HUDEP-2 (cell line): ENCODE measurements at regions not wholly inside any gene's neighbourhood (a gene's known extent, or its start where the extent isn't known, plus 50 kb on each side); places are given as distances from the start of the nearest gene placed in this dataset.

Experiments
- DNase-seq, 76 experiments: peaks; one replicate each; lab custom pipeline; 2025; ENCODE audit not compliant: unreplicated experiment in 76 of 76; lab: John Stamatoyannopoulos, UW

DNA sequence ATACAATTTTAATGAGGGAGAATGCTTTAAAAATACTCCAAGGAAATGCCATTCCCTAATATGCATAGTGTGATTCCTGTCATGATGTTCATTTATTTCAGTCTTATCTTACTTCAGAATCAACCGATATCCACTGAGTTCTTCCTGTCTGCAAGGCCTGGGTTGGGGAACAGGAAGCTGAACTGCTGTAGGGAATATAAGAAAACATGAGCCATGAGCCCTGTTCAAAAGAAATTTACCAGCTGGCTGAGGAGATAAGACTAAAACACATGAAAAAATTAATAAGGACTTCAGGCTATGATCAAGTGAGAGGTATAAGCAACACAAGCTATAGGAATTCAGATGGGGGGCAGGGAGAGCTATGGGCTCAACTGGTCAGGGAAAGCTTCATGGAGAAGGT, 184.7 kb downstream of the PLPP4 start:
- DNase-seq, result no peak

DNA sequence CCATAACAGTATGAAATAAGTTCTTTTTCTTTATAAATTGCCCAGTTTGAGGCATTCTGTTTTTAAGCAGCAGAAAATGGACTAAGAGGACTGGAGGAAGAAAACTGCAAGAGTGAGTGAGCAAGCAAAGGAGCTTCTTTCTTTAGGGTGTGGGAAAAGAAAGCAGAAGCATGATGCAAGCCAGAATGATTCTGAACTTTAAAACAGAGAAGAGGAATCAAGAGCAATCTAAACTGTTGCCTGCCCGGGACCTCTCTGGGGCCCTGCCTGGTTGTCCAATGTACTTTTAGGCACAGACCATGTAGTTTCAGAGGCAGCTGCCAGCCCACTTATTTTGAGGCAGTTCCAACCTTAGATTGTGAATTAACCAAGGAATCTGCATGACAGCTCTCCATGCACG, 186.3 kb downstream of the PLPP4 start:
- DNase-seq, result no peak

DNA sequence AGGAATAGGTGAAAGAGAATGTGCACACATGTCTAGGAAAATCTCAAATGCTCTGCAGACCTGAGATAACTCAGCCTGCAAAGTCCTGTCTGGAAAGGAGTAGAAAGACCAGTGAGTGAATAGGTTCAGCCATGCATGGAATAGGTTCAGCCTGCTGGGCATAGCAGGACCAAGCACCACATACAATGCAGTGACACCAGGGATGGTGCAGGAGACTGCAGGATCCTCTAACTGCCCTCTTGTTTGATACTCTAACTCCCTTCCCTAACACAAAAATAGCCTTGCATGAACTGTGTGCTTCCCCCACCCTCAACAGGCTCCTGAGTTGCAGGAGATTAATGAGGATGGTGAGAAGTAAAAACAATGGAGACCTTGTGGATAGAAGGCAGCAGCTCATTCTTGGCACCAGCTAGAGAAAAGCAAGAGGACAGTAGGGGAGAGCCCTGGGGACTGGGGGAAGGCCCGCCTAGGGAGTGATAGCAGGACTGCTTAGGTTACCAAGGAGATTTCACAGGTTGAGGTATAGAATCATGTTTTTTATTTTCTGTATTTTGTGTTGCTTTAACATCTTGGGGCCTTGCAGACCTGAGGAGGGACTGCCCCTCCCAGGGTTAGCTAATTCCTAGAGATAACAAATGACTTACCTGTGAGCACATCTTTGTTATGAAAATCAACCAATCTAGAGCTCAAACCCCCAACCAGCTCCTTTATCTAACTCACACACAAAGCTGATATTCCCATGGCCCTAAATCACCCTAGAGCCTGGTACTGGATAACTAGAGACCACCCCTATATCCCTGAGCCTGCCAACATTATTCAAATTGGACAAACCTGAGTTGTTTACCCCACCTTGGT, 187.8 kb downstream of the PLPP4 start:
- no peak for DNase-seq

DNA sequence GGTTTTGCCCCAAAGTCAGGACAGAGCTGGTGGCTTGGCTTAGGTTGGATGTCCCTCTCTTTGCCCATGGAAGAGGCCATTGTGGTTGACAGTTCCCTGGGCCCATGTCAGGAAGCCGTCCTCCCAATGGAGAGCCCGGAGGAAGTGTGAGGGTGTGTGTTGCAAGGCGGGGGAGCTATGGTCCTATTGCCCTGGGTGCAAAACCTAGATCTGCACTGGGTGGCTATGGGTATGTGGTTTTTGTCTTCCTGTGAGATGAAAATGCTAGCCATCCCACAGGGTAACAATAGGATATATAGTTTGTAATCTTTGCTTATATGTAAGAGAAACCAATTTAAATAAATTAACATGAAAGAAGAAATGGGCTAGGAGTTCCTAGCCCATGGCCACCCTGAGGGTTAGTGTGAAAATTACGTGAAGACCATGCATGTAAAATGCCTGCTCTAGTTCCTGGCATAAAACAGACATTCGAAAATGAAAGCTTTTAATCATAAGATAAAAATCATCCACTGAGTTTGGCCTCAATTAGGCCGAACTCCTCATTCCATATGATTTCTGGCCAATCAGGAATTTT, 189.2 kb downstream of the PLPP4 start:
- no peak for DNase-seq

DNA sequence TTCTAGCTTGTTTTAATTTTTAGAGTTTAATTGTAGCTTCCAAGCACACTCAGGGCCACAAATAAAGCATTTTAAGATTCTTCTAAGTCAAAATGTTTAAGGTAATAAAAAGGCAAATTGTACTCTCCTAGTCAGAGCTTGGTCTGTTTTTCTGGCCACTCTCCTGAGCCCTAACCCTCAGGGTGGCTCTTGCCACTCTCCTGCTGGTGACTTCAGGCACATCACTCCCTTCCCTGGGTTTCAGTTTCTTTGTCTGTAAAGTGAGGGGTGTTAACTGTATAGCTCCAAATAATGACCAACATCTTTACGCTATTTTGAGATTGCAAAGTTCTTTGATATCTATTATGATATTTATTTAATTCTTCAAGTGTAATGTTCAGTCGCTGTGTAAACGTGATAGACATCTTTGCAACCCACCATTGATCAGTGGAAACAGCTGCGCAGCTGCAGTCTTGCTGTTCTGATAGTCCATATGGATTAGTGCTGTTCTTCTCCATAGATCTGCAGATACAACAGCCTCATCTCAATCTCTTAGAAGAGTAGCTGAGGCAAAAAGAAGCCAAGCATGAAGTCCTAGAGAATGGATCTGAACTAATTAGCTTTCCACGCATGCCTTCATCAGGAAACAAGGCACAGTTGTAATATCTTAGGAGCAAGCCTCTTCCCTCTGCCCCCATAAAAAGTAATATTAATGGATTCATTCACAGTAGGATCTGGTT, 189.9 kb downstream of the PLPP4 start:
- no peak for DNase-seq

DNA sequence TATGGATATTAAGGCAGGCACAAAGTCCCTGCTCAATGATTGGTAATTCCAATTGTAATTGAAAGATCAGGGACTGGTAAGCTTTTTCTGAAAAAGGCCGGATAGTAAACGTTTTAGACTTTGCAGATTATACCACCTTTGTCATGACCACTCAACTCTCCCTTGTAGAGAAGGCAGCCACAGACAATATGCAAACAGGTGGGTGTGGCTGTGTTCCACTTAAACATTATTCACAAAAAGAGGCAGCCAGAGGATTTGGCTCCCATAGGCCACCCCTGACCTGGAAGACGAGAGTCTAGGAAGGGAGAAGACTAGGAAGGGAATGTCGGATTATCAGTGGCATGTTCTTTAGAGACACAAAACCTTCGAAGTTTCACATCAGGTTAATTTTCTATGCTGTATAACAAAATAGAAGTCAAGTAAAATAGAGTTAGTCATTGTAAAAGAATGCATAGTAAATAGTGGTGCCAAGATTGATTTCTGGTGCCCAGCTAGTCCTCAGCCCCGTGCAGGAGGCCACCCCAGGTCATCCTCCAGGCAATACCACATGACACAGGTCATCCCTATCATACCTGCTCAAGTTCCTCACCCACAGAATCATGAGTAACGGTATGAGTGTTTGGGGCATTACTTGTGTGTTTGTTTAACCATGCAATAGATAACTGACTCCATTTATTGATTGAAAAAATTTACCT, 193.8 kb downstream of the PLPP4 start:
- no peak for DNase-seq

DNA sequence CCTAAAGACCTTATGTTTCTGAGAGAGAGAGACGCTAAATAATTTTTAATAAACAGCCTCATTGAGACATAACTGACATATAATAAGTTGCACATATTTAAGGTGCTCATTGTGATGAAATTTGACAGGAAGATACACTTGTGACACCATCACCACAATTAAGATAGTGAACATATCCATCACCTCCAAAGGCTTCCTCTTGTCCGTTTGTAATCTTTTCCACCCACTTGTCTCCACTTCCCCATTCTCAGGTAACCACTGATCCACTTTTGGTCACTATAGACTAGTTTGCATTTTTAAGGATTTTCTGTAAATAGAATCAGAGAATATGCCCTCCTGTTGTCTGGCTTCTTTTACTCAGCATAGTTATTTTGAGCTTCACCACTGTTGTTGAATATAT, 195.1 kb upstream of the WDR11 start:
- no peak for DNase-seq

DNA sequence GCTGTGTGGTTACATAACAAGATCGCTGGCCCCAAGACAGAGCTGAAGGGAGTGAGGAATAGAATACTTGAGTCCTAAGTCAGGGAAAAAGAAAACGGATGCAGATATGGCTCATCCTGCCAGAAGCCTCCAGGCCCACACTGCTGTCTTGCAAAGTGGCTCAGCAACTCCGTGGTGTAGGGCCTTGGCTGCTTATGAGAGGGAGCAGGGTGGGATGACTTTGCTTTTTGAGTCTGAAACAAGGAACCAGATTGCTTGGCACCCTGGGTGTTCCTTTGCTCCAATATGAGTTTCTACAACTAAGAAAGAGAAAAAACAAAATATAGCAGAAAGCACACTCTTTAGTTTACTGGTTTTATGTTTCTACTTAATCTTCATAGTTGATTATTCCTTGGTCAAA, 193.8 kb upstream of the WDR11 start:
- DNase-seq, result no peak

DNA sequence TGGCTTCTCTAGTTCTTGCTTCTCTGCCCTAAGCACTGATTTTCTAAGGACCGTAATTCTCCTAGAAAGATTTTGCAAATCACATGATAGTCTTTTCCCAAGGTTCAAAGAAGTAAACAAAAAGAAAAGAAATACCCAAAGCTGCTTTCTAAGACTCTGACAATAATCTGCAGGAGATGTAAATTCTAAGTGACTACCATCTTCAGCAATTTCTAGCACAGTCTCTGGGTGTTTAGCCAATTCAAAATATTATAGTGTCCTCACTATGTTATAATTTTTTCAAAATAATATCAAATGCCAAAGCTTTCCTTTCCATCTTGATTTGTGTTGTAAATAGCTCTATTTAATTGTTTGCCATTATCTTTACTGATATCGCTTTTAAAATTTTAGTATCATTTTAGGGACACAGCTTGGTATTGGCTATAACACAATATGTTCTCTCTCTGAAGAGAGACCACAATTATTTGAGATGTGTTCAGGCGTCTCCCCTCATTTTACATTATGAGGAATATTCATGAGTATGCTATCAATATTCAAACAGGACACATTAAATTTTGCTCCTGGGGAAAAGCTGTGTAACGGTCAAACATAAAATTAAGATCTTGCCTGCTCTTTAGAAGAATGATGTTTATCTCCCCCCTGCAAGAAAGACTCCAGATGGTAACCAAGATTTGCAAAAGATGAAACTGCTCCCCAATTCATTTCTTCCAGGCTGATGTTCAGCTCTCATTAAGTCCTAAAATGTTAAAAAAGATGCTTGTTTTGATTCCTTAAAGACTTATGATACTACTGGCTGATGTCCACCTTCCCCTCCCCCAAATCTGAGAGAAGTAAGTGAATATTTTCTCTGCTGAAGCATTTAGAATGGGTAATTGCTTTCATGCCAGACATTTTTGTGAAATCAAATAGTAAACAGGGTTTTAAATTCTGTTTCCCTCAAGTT, 191.9 kb upstream of the WDR11 start:
- no peak for DNase-seq

DNA sequence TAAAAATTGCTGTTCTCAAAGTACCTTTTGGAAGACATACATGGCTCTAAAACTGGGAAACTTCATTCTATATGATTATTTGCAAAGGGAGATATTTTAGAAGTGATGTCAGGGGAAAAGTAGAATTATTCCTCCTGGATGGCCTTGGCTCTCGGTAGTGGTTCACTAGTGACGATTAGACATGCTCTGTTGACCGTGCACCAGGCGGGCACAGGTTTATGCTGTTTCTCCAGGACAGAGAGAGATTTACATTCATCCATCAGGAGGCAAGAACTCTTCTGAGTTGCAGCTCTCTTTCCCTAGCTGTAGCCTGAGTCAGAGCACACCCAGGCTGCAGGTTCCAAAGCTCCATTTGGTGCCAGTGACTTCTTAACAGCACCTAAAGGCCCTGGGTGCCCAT, 184.9 kb upstream of the WDR11 start:
- no peak for DNase-seq

DNA sequence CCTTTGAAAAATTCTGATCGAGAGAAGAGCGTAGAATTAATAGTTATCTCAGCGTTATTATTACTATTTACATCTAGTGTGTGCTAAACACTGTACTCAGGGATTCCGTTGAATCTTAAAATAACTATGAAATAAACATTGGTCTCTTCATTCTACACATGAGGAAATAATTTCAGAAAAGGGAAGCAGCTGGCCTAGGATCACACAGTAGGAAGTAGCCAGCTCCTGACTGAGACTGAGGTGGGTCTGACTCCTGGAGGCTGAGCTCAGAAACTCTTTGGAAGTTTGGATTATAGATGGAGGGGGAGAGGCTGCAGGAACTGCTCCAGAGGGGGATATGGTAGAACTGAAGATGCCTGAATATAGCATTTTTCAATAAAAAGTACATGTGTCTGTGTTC, 183.9 kb upstream of the WDR11 start:
- no peak for DNase-seq

DNA sequence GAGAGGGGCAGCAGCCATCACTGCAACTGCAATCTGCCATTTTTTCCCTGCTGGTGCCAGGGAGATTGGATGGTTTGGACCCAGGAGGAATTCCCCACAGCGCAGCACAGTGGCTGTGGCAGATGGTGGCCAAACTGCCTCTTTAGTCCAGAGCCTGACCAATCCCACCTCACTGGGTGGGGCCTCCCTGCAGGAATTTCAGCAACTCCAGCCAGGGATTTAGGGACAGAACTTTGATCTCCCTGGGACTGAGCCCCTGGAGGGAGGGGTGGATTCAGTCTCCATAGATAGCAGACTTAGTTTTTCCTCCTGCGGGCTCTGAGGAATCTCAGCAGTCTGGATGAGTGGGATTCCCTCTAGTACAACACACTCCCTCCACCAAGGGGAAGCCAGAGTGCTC, 179.7 kb upstream of the WDR11 start:
- no peak for DNase-seq

DNA sequence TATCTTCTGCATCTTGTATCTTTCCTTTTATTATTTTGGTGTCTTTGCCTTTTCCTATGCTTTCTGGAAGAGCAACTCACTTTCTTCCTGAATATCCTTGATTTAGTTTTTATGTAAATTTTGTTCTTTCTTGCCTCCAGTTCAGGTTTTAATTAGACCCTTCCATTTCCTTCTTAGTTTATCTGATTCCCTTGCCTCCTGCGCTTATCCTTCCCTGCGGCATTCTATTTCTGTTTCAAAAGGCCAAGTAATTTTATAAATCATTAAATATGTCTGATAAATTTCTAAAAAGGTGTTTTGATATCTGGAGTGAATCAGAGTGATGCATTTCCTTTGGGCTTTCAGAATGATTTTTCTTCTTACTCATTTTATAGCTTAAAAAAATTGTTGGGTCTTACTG, 167.7 kb upstream of the WDR11 start:
- DNase-seq, result no peak

DNA sequence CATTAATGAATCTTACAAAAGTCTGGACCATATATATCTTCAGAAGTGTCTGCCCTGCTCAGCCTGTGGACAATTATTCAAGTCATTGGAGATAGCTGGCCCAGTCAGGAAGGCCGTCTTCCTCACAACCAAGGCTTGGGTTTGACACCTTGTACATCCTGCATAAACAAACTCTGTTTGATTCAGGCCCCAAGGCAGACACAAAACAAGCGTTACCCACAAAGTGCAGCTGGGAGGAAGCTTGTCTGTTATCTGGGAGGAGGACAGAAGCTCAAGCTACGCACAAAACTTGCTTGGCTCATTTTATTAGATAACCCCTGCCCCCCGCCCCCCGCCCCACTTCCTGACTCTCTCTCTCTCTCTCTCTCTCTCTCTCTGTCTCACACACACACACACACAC, 166.9 kb upstream of the WDR11 start:
- no peak for DNase-seq

DNA sequence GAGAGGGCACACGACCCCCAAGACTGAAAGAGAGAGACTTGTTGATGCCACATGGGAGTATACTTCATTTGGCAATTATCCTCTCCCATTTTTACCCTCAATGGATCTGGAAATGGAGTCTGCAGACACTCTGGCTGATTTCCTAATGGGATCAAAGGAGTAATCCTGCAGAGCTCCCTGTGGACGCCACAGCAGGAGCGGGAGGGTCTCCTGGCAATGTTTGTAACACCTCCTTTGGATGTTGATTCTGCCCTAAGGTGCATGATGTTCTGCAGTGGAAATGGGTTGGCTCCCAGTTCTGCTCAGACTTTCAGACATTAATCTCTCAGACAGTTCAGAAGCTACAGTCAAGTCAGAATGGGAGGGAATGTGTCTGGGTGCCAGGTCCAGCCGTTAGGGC, 166.0 kb upstream of the WDR11 start:
- no peak for DNase-seq

DNA sequence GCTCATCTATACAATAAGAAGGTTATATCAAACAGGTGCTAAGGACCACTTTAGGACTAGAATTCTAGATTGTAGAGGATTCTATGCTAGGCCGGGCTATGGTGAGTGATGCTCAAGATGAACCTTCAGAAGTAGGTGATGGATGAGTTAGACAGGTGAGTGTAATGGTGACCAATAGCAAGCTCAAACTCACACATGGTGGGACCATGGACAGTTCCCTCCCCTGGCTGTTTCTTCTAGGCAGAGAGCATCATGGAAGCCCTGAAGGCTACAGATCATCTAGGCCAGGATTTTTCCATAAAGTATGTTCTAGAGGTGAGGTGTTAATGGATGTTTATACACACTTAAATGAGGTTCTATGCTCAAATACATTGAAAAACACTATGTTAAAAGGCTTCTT, 162.2 kb upstream of the WDR11 start:
- DNase-seq, result peak in 3 of 76 experiments; percentile 0 to 2 (median 1)

DNA sequence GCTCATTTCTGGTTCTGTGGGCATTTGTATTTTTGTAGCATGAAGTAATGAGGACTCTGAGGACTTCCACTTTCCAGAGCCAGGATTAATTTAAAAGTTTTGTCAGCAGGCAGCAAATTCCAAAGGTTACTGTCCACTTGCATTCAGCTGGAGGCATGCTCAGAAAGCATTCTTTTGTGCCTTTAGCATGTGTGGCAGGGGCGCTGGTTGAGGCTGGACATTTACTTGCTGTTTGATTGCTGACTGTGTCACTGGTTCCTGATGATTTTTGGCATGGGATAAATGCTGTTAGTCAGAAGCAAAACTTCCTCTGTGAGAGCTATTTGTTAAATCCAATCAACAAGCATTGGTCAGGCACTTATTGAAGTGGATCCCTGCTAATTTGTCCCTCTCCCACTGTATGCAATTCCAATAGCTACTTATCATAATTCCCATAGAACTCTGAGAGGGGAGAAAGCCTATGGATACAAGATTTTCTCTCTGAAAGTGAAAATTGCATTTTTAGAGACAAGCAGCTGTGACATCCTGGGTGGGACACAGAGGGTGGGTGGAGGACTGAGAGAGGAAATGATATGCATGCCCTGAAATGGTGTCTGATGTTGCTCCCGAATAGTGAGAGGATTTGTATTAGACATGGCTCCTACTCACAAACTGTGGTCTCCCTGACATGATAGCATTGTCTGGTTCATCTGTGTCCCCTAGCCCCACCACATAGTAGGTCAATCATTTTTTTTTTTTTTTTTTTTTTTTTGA, 161.2 kb upstream of the WDR11 start:
- no peak for DNase-seq

DNA sequence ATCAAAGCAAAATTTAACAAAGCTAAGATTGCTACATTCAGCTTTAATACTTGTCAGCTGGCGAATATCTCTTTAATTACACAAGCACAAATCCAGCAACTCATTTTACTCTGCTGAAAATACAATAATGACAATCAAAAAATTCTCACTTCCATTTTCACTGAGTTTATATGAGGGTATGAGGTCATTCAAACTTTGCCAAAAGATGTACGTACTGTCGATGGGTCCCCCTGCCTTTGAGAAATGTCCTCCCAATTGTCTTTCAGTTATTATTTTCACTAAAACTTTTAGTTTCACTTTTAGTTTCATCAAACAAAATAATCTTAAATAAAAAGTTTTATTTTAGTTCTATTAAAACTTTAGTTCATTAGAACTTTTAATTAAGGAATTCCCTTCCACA, 159.5 kb upstream of the WDR11 start:
- no peak for DNase-seq

DNA sequence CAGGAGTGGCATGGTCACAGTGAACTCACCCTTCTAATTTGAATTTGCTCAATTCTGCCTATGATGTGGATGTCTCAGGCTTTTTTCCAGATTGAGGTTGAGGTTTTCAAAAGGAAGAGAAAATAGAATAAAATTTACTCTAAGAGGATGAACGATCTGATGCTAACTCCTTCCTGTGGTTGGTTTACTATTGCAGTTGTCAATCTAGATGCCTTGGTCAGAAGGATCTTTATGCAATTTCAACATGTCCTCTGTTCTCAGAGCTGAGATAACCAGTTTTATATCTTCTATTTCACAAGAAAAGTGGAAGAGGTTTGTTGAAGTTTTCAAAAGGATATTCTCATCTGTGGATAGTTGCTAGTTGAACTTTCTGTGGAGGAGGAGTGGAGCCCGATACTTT, 150.7 kb upstream of the WDR11 start:
- DNase-seq, result no peak

DNA sequence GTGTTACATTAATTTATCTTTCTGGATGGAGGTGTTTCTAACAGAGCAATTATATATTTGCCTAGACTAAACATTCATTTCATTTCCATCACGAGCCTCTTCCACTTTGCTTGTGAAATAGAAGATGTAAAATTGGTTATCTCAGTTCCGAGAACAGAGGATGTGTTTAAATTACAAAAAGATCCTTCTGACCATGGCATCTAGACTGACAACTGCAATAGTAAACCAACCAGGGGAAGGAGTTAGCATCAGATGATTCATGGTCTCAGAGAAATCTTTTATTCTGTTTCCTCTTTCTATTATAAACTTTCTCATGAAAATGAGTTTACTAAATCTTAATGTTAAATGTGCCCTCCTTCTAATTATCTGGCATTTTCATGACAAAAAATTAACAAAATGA, 149.8 kb upstream of the WDR11 start:
- DNase-seq, result no peak
